Transverse colon (tissue), 4 donors: ENCODE measurements at regions not wholly inside any gene's neighbourhood (a gene's known extent, or its start where the extent isn't known, plus 50 kb on each side); places are given as distances from the start of the nearest gene placed in this dataset.

ENCODE experiments used
- EP300 ChIP-seq: sonication (generic); formaldehyde crosslinking; IDR thresholded peaks from one replicate; pipeline ENCODE4 v1.6.1; 2017; ENCODE audit warnings: antibody characterized with exemption, low read depth
- POLR2A ChIP-seq: fragments of 450-650 bp; IDR thresholded peaks from one replicate; pipeline ENCODE4 v1.6.1; 2016; ENCODE audit warnings: antibody characterized with exemption, mild to moderate bottlenecking, moderate library complexity
- POLR2AphosphoS5 ChIP-seq, 3 donors: sonication (generic); formaldehyde crosslinking; IDR thresholded peaks; one replicate each; pipeline ENCODE4 v1.6.1; 2016; ENCODE audit warnings: antibody characterized with exemption in 3 of 3
- TF ChIP-seq, protein P1 (sequence below), 5 experiments: fragments of 200-600 bp in 3 of 5; fragments of 450-650 bp in 2 of 5; sonication (generic) in 3 of 5; IDR thresholded peaks; 1 replicate in 2 of 5; 2 replicates in 3 of 5; pipeline ENCODE4 v1.5.1; 2016 to 2017; ENCODE audit warnings: antibody characterized with exemption in 5 of 5, inconsistent platforms in 3 of 5, mild to moderate bottlenecking in 2 of 5, moderate library complexity in 1 of 5

DNA sequence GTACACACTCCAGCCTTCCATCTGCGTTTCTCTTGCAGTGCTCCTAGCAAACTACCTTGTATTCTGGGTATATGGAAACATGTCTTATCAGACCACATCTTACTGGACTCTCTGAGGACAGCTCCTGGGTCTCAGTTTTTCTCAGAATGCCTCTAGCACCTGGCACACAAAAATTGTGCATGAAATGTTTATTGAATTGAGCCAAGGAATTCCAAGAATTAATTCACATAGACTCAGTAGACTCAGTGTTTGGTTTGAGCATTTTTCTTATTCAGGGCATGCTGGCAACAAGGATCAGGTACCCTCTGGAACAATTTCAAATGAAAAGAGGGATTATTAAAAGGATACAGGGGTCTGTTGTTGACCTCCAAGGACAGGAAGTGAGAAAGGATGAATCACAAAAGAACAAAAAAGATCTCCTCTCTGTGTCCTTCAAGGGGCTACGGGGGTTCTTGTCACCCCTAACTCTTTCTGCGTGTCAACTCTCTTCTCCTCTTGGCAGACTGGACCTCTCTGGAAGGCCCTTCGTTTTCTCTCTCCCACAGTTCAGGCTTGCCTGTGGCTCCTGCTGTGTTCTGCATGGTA lies 270.0 kb upstream of the HES1 start:
- TF ChIP-seq EP300 (no peak), POLR2AphosphoS5 (IDR thresholded peaks at IDR 0.05) (no peak), POLR2A (no peak)
- TF ChIP-seq, protein P1, sequence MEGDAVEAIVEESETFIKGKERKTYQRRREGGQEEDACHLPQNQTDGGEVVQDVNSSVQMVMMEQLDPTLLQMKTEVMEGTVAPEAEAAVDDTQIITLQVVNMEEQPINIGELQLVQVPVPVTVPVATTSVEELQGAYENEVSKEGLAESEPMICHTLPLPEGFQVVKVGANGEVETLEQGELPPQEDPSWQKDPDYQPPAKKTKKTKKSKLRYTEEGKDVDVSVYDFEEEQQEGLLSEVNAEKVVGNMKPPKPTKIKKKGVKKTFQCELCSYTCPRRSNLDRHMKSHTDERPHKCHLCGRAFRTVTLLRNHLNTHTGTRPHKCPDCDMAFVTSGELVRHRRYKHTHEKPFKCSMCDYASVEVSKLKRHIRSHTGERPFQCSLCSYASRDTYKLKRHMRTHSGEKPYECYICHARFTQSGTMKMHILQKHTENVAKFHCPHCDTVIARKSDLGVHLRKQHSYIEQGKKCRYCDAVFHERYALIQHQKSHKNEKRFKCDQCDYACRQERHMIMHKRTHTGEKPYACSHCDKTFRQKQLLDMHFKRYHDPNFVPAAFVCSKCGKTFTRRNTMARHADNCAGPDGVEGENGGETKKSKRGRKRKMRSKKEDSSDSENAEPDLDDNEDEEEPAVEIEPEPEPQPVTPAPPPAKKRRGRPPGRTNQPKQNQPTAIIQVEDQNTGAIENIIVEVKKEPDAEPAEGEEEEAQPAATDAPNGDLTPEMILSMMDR (IDR thresholded peaks at IDR 0.05), result no peak
